ENCODE measurements at regions not wholly inside any gene's neighbourhood (a gene's known extent, or its start where the extent isn't known, plus 50 kb on each side); places are given as distances from the start of the nearest gene placed in this dataset.

DNA sequence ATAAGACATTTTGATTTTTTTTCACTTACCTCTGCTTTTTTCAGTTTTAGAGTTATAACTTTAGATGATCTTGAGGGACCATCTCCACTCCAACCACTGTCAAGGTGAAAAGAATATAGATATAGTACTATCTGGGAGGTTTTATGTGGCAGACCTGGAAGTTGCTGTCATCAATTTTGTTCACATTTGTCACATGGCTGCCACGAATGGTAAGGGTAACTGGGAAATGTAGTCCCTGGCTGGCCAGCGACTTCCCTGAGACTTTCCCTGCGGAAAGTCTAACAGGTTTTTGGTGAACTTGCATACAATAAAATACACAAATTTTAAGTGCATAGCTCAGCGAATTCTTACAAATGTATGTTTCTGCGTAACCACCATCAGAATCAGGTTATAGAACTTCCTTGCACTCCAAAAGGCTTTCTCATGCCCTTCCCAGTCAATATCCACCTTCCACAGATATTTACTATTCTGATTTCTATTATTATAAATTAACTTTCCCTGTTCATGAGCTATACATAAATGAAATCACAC, 121.5 kb downstream of the MAT2B start:
- in situ Hi-C loops (cut with MboI; ENCODE audit: low pct_unique_long_range_greater_than_20kb, low sequenced_read_pairs, unreplicated experiment), result no loop called here
- no peak for DNase-seq (ENCODE audit: low spot score)
- TF ChIP-seq CTCF (IDR thresholded peaks at IDR 0.05; ENCODE audit: extremely low read depth, insufficient read depth, missing control alignments), result no peak

GRCh38 chr5:163631856-163632255, 126.4 kb downstream of the MAT2B start:
- DNase-seq (ENCODE audit: low spot score), result no peak

GRCh38 chr5:163633926-163634460, 128.6 kb downstream of the MAT2B start:
- in situ Hi-C loops (cut with MboI; ENCODE audit: low pct_unique_long_range_greater_than_20kb, low sequenced_read_pairs, unreplicated experiment), result no loop called here
- TF ChIP-seq CTCF (IDR thresholded peaks at IDR 0.05; ENCODE audit: extremely low read depth, insufficient read depth, missing control alignments), result no peak

More at GRCh38 chr5:163631856-163632255, 126.4 kb downstream of the MAT2B start:
- in situ Hi-C loops (cut with MboI; ENCODE audit: low pct_unique_long_range_greater_than_20kb, low sequenced_read_pairs, unreplicated experiment), result no loop called here
- no peak for TF ChIP-seq CTCF (IDR thresholded peaks at IDR 0.05; ENCODE audit: extremely low read depth, insufficient read depth, missing control alignments)

GRCh38 chr5:163635631-163636030, 130.2 kb downstream of the MAT2B start:
- TF ChIP-seq CTCF (IDR thresholded peaks at IDR 0.05; ENCODE audit: extremely low read depth, insufficient read depth, missing control alignments), result no peak
- in situ Hi-C loops (cut with MboI; ENCODE audit: low pct_unique_long_range_greater_than_20kb, low sequenced_read_pairs, unreplicated experiment), result no loop called here
- DNase-seq (ENCODE audit: low spot score), result no peak

More at GRCh38 chr5:163633926-163634460, 128.6 kb downstream of the MAT2B start:
- DNase-seq (ENCODE audit: low spot score), result no peak

GRCh38 chr5:163642904-163643303, 137.5 kb downstream of the MAT2B start:
- no peak for TF ChIP-seq CTCF (IDR thresholded peaks at IDR 0.05; ENCODE audit: extremely low read depth, insufficient read depth, missing control alignments)
- in situ Hi-C loops (cut with MboI; ENCODE audit: low pct_unique_long_range_greater_than_20kb, low sequenced_read_pairs, unreplicated experiment), result no loop called here
- no peak for DNase-seq (ENCODE audit: low spot score)

GRCh38 chr5:163645421-163646416, 140.3 kb downstream of the MAT2B start:
- no peak for TF ChIP-seq CTCF (IDR thresholded peaks at IDR 0.05; ENCODE audit: extremely low read depth, insufficient read depth, missing control alignments)
- no peak for DNase-seq (ENCODE audit: low spot score)
- in situ Hi-C loops (cut with MboI; ENCODE audit: low pct_unique_long_range_greater_than_20kb, low sequenced_read_pairs, unreplicated experiment), result no loop called here
